Heart left ventricle (tissue), 13 donors: ENCODE measurements at regions not wholly inside any gene's neighbourhood (a gene's known extent, or its start where the extent isn't known, plus 50 kb on each side); places are given as distances from the start of the nearest gene placed in this dataset.

Source experiments
- POLR2A ChIP-seq, 2 donors: fragments of 450-650 bp; IDR thresholded peaks; one replicate each; pipeline ENCODE4 v1.6.1; 2017; ENCODE audit warnings: antibody characterized with exemption in 2 of 2, mild to moderate bottlenecking in 2 of 2, moderate library complexity in 2 of 2
- TF ChIP-seq, protein P1 (sequence below), 12 donors: fragments of 200-600 bp; sonication (generic) in 4 of 12; IDR thresholded peaks; one replicate each; pipeline versions ENCODE4 v1.5.0 to v1.8.0; 2018 to 2022; ENCODE audit warnings: antibody characterized with exemption in 12 of 12, mild to moderate bottlenecking in 5 of 12
- donor health status: ischemic (EF 13 %, LVEDD 7.1; RV severe dilation, severe dysfunction).
- donor health status: DM: no; HTN: yes; CAD: no.
- donor health status: DM: no; HTN: no; CAD: no.
- donor health status: ischemic (EF 25% LVEDD 6.9; RV normal size, moderate dysfunction).
- donor health status: ischemic (EF 25% LVEDD 5.7; RV mildly dilated, moderate dysfunction).
- donor health status: ischemic (EF 35%, LVEDD 5.7; RV mildly dilated, moderate dysfunction).
- donor health status: nonischemic (EF 11% LVEDD 7.7; RV severe dilation, severe dysfunction).
- donor health status: DM: yes; HTN: yes; CAD: no.
- donor health status: PGD.
- donor health status: ischemic (EF 29% LVEDD 5.4; RV normal size, mild dysfunction).
- donor health status: nonischemic (EF 23%, LVEDD 6.1; RV moderate dilation, normal function).

DNA sequence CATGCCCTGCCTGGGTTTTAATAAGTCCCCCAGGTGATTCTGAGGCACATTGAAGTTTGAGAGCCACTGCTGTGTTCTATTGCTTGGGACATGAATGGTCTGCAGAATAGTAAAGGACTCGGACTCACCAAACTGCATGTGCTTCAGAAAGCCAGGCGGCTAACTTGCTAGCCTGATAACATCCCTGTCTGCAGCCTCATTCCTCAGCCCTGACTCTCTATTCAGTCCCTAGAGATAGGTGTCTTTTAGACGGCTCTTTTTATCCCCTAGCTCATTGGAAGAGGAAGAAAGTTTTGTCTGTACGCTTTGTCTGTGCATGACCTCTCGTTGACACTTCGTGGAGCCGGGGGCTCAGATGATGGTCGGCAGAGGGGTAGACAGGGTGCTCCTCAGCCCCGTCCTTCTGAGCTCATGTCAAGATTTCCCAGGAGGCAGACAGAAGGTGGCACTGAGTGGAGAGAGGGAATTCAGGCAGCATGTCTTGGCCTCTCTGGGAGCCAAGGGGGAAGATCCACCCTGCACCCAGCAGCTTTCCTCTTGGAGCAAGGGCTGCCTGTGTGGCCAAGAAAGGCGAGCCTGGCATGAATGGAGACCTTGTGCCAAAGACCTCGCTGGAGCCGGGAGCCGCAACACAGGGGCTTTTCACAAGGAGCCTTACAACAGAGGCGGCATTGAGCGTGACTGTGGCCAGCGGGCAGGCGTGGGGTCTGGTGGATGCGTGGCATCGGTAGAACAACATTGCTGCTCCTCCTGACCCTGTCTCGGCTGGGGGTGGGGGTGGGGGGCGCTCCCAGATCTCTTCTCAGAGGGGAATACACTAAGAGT, 51.1 kb upstream of the PODXL start:
- TF ChIP-seq, protein P1, sequence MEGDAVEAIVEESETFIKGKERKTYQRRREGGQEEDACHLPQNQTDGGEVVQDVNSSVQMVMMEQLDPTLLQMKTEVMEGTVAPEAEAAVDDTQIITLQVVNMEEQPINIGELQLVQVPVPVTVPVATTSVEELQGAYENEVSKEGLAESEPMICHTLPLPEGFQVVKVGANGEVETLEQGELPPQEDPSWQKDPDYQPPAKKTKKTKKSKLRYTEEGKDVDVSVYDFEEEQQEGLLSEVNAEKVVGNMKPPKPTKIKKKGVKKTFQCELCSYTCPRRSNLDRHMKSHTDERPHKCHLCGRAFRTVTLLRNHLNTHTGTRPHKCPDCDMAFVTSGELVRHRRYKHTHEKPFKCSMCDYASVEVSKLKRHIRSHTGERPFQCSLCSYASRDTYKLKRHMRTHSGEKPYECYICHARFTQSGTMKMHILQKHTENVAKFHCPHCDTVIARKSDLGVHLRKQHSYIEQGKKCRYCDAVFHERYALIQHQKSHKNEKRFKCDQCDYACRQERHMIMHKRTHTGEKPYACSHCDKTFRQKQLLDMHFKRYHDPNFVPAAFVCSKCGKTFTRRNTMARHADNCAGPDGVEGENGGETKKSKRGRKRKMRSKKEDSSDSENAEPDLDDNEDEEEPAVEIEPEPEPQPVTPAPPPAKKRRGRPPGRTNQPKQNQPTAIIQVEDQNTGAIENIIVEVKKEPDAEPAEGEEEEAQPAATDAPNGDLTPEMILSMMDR (IDR thresholded peaks at IDR 0.05): no peak
- TF ChIP-seq POLR2A (IDR thresholded peaks at IDR 0.05): no peak
